H9 (cell line): ENCODE measurements at regions not wholly inside any gene's neighbourhood (a gene's known extent, or its start where the extent isn't known, plus 50 kb on each side); places are given as distances from the start of the nearest gene placed in this dataset.

Source experiments
- DNase-seq: peaks from one replicate; pipeline ENCODE4 v3.0.0-alpha.2; 2017
- H2AFZ ChIP-seq: one replicate; pipeline ENCODE4 v1.6.1; 2013; ENCODE audit warnings: mild to moderate bottlenecking, low read length, control low read depth, moderate library complexity
- H2AK5ac ChIP-seq: 2 replicates; pipeline ENCODE4 v1.6.1; 2013; ENCODE audit warnings: low read length, control low read depth, mixed read lengths; ENCODE audit not compliant: insufficient read length
- H2BK120ac ChIP-seq: one replicate; pipeline ENCODE4 v1.6.1; 2013; ENCODE audit warnings: low read depth, mild to moderate bottlenecking, low read length, control low read depth, inconsistent platforms; ENCODE audit not compliant: poor library complexity, severe bottlenecking
- H2BK12ac ChIP-seq: 2 replicates; pipeline ENCODE4 v1.6.1; 2013; ENCODE audit warnings: low read length, control low read depth, mixed read lengths, low read depth; ENCODE audit not compliant: insufficient read length
- H2BK15ac ChIP-seq: 2 replicates; pipeline ENCODE4 v1.6.1; 2013; ENCODE audit warnings: low read depth, low read length, control low read depth
- H2BK20ac ChIP-seq: one replicate; pipeline ENCODE4 v1.6.1; 2013; ENCODE audit warnings: low read depth, mild to moderate bottlenecking, low read length, control low read depth, inconsistent platforms; ENCODE audit not compliant: poor library complexity, severe bottlenecking
- H2BK5ac ChIP-seq: 2 replicates; pipeline ENCODE4 v1.6.1; 2013; ENCODE audit warnings: low read length, control low read depth, mixed read lengths; ENCODE audit not compliant: insufficient read length
- H3K14ac ChIP-seq: 2 replicates; pipeline ENCODE4 v1.6.1; 2013; ENCODE audit warnings: low read length, control low read depth; ENCODE audit not compliant: insufficient read depth
- H3K18ac ChIP-seq: 2 replicates; pipeline ENCODE4 v1.6.1; 2013; ENCODE audit warnings: low read depth, mild to moderate bottlenecking, mixed read lengths, low read length, control low read depth; ENCODE audit not compliant: insufficient read length
- H3K23ac ChIP-seq: 2 replicates; pipeline ENCODE4 v1.6.1; 2013; ENCODE audit warnings: low read length, control low read depth, mixed read lengths, low read depth; ENCODE audit not compliant: insufficient read length
- H3K23me2 ChIP-seq: 2 replicates; pipeline ENCODE4 v1.6.1; 2013; ENCODE audit warnings: low read depth, mild to moderate bottlenecking, mixed read lengths, low read length, control low read depth; ENCODE audit not compliant: insufficient read length, poor library complexity, severe bottlenecking
- H3K27ac ChIP-seq: 2 replicates; pipeline ENCODE4 v1.5.1; 2013; ENCODE audit warnings: low read length, control low read depth, mixed read lengths, low read depth; ENCODE audit not compliant: insufficient read length
- H3K27me3 ChIP-seq: 2 replicates; pipeline ENCODE4 v1.6.1; 2013; ENCODE audit warnings: low read length, control low read depth, inconsistent platforms; ENCODE audit not compliant: insufficient read depth
- H3K4ac ChIP-seq: 2 replicates; pipeline ENCODE4 v1.6.1; 2013; ENCODE audit warnings: low read depth, mild to moderate bottlenecking, control low read depth, inconsistent platforms, low read length, moderate library complexity
- H3K4me1 ChIP-seq: 2 replicates; pipeline ENCODE4 v1.6.1; 2013; ENCODE audit warnings: low read length, control low read depth, inconsistent platforms; ENCODE audit not compliant: insufficient read depth
- H3K4me2 ChIP-seq: 2 replicates; pipeline ENCODE4 v1.6.1; 2013; ENCODE audit warnings: low read length, control low read depth, mixed read lengths; ENCODE audit not compliant: insufficient read length, insufficient read depth
- H3K56ac ChIP-seq: 2 replicates; pipeline ENCODE4 v1.6.1; 2013; ENCODE audit warnings: low read depth, mild to moderate bottlenecking, mixed read lengths, low read length, control low read depth; ENCODE audit not compliant: insufficient read length
- H3K79me1 ChIP-seq: 2 replicates; pipeline ENCODE4 v1.6.1; 2013; ENCODE audit warnings: low read depth, mild to moderate bottlenecking, moderate library complexity, low read length, control low read depth, inconsistent platforms; ENCODE audit not compliant: insufficient read depth, poor library complexity, severe bottlenecking
- H3K79me2 ChIP-seq: 2 replicates; pipeline ENCODE4 v1.6.1; 2013; ENCODE audit warnings: low read length, control low read depth, inconsistent platforms; ENCODE audit not compliant: insufficient read depth
- H3K9ac ChIP-seq: 2 replicates; pipeline ENCODE4 v1.6.1; 2013; ENCODE audit warnings: low read length, control low read depth, mixed read lengths; ENCODE audit not compliant: insufficient read length; ENCODE audit errors: extremely low read depth
- H3K9me3 ChIP-seq: one replicate; pipeline ENCODE4 v1.6.1; 2013; ENCODE audit warnings: low read depth, low read length, inconsistent platforms; ENCODE audit not compliant: control insufficient read depth
- H3T11ph ChIP-seq: one replicate; pipeline ENCODE4 v1.6.1; 2013; ENCODE audit warnings: mild to moderate bottlenecking, low read length, control low read depth, inconsistent platforms
- H4K20me1 ChIP-seq: one replicate; pipeline ENCODE4 v1.6.1; 2013; ENCODE audit not compliant: control insufficient read depth, insufficient read length, insufficient read depth
- H4K5ac ChIP-seq: 2 replicates; pipeline ENCODE4 v1.6.1; 2013; ENCODE audit warnings: low read depth, mild to moderate bottlenecking, mixed read lengths, low read length, control low read depth; ENCODE audit not compliant: insufficient read length
- H4K8ac ChIP-seq: replicated peaks from 2 replicates; pipeline ENCODE4 v1.6.1; 2013; ENCODE audit warnings: low read length, control low read depth, mixed read lengths, low read depth; ENCODE audit not compliant: insufficient read length
- H4K91ac ChIP-seq: 2 replicates; pipeline ENCODE4 v1.6.1; 2013; ENCODE audit warnings: low read depth, mild to moderate bottlenecking, moderate library complexity, mixed read lengths, low read length, control low read depth; ENCODE audit not compliant: insufficient read length
- H3K27ac Mint-ChIP-seq, 3 experiments: 2 replicates in 2 of 3; 3 replicates in 1 of 3; pipeline ENCODE4 v1.8.0; 2020 to 2021; ENCODE audit warnings: mixed read lengths in 3 of 3, mild to moderate bottlenecking in 1 of 3, moderate library complexity in 1 of 3
- H3K27me3 Mint-ChIP-seq: 2 replicates; pipeline ENCODE4 v1.8.0; 2021; ENCODE audit warnings: low read depth, mild to moderate bottlenecking, moderate library complexity, mixed read lengths
- H3K36me3 Mint-ChIP-seq, 3 experiments: 2 replicates in 2 of 3; 3 replicates in 1 of 3; pipeline ENCODE4 v1.8.0; 2020 to 2021; ENCODE audit warnings: low read depth in 3 of 3, mixed read lengths in 3 of 3; ENCODE audit not compliant: insufficient read depth in 1 of 3
- H3K4me1 Mint-ChIP-seq, 2 experiments: 2 replicates each; pipeline ENCODE4 v1.8.0; 2020; ENCODE audit warnings: mixed read lengths in 2 of 2
- H3K4me3 Mint-ChIP-seq, 2 experiments: 2 replicates in 1 of 2; 3 replicates in 1 of 2; pipeline ENCODE4 v1.8.0; 2020 to 2021; ENCODE audit warnings: mild to moderate bottlenecking in 2 of 2, mixed read lengths in 2 of 2, moderate library complexity in 1 of 2
- H3K9me3 Mint-ChIP-seq, 2 experiments: 2 replicates in 1 of 2; 3 replicates in 1 of 2; pipeline ENCODE4 v1.8.0; 2020; ENCODE audit warnings: mild to moderate bottlenecking in 2 of 2, mixed read lengths in 2 of 2, moderate library complexity in 1 of 2
- CTCF ChIP-seq: fragments of 200-600 bp; sonication (generic); conservative IDR thresholded peaks from 3 replicates; pipeline ENCODE4 v1.8.0; 2021; ENCODE audit warnings: antibody characterized with exemption, mild to moderate bottlenecking
- WGBS: extraction: QIAGEN DNeasy Blood & Tissue Kit; methylation state at CpG from one replicate; pipeline ENCODE4 v1.1.7; 2013; ENCODE audit warnings: missing lambda C conversion rate, low lambda C conversion rate, mixed read lengths; ENCODE audit not compliant: insufficient read length; ENCODE audit errors: extremely low coverage; 5-methylcytosine and 5-hydroxymethylcytosine counted together

- no peak overlapping the region for H2AFZ ChIP-seq
- no peak overlapping the region for H3K18ac ChIP-seq
- H3K4me1 ChIP-seq: no peaks in the 10 kb centered on the region; the same call in 1 of the 2 replicates
- H3K27ac Mint-ChIP-seq: no peak overlapping the region
- no peak overlapping the region for H3K56ac ChIP-seq
- no peak overlapping the region for H2BK120ac ChIP-seq
- no peak overlapping the region for H4K91ac ChIP-seq
- no peak overlapping the region for H3K9ac ChIP-seq
- peaks cover 0 to 3% of the 10 kb centered on the region in 2 experiments; a peak in 1 of 5 replicates for H3K9me3 Mint-ChIP-seq
- H4K8ac ChIP-seq: no peak overlapping the region
- DNase-seq: no peak
- H4K5ac ChIP-seq: no peak overlapping the region
- H3K27ac ChIP-seq: no peak overlapping the region
- H3K79me2 ChIP-seq: no peaks in the 10 kb centered on the region
- H4K20me1 ChIP-seq: no peaks in the 10 kb centered on the region
- no peak overlapping the region for H2BK5ac ChIP-seq
- no peaks in the 10 kb centered on the region for H3K36me3 Mint-ChIP-seq
- no peak overlapping the region for H3T11ph ChIP-seq
- H3K27me3 ChIP-seq: no peaks in the 10 kb centered on the region
- H2BK15ac ChIP-seq: no peak overlapping the region
- H3K79me1 ChIP-seq: no peaks in the 10 kb centered on the region
- H2BK12ac ChIP-seq: no peak overlapping the region
- H2AK5ac ChIP-seq: no peak overlapping the region
- no peak overlapping the region for H3K4me3 Mint-ChIP-seq
- no peak overlapping the region for H3K23ac ChIP-seq
- no peak overlapping the region for H3K14ac ChIP-seq
- no CpG with 5 or more reads among the region's 3 CpGs for WGBS
- no peak overlapping the region for H3K4ac ChIP-seq
- peaks cover 3% of the 10 kb centered on the region for H3K27me3 Mint-ChIP-seq
- H2BK20ac ChIP-seq: no peak overlapping the region
- no peaks in the 10 kb centered on the region for H3K9me3 ChIP-seq
- H3K23me2 ChIP-seq: no peaks in the 10 kb centered on the region
- TF ChIP-seq CTCF: no peak
- peaks cover 13 to 14% of the 10 kb centered on the region in 2 experiments for H3K4me1 Mint-ChIP-seq
- no peak overlapping the region for H3K4me2 ChIP-seq
Observed at GRCh38 chr10:59562126-59562525, 147.5 kb downstream of the SLC16A9 start.
